SH-SY5Y (cell line): ENCODE measurements at regions not wholly inside any gene's neighbourhood (a gene's known extent, or its start where the extent isn't known, plus 50 kb on each side); places are given as distances from the start of the nearest gene placed in this dataset.

Experiments used
- GATA2 ChIP-seq: IDR thresholded peaks from 2 replicates; pipeline ENCODE4 v1.6.1; 2011; ENCODE audit warnings: mild to moderate bottlenecking, low read depth, low read length
- GATA3 ChIP-seq: IDR thresholded peaks from 2 replicates; pipeline ENCODE4 v1.6.1; 2011; ENCODE audit warnings: low read depth, mild to moderate bottlenecking, low read length, moderate library complexity

DNA sequence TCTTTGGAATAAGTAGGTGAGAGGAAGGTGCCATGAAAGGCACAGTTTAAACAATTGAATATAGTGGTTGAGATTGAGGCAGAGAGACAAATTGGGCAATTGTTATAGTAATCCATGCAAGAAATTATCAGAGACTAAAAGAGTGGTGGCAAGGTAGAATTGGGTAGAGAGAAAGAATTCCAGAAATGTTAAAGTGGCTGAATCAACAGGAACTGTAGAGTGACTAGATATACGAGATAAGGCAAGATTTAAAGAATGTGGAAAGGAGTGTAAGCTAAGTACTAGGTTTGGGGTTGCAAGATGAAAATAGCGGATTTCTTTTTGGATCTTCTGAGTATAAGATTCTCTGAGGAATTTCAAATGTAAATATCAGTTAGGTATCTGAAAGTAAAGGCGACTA is 285.2 kb downstream of the DMRTA1 start:
- no peak for TF ChIP-seq GATA3
- no peak for TF ChIP-seq GATA2
